ENCODE measurements at regions not wholly inside any gene's neighbourhood (a gene's known extent, or its start where the extent isn't known, plus 50 kb on each side); places are given as distances from the start of the nearest gene placed in this dataset.

DNA sequence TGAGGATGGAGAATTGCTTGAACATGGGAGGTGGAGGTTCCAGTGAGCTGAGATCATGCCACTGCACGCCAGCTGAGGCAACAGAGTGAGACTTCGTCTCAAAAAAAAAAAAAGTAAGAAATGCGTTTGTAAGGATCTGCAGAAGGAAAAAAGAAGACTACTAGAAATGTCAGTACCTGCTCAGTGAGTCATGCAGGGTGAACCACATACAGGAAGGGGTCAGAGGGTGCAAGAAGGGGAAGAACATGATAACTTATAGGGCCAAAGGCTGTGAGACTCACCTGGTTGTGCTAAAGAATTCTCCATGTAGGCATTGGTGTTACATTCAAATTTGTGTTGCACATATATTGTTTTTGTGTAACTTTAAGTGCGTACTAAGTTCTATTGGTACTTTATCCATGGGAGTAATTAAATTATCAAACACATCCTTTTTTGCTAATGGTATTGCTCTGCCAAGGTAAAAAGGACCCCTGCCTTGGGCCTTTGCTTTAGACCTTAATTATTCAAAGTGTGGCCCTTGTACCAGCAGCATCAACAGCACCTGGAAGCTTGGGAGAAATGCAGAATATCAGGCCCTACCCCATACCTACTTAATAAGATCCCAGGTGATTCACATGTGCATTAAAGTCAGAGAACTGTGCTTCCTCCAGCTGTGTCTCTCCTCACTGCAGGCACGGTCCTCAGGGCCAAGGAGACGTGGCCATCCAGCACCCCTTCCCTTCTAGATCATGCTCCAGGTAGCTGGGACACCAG, 96.4 kb upstream of the PPP2R5A start:
- no peak for DNase-seq (ENCODE audit: low spot score)
- in situ Hi-C loops (cut with MboI; ENCODE audit: low pct_unique_long_range_greater_than_20kb, low sequenced_read_pairs, unreplicated experiment): no loop called here
- TF ChIP-seq, protein P1, sequence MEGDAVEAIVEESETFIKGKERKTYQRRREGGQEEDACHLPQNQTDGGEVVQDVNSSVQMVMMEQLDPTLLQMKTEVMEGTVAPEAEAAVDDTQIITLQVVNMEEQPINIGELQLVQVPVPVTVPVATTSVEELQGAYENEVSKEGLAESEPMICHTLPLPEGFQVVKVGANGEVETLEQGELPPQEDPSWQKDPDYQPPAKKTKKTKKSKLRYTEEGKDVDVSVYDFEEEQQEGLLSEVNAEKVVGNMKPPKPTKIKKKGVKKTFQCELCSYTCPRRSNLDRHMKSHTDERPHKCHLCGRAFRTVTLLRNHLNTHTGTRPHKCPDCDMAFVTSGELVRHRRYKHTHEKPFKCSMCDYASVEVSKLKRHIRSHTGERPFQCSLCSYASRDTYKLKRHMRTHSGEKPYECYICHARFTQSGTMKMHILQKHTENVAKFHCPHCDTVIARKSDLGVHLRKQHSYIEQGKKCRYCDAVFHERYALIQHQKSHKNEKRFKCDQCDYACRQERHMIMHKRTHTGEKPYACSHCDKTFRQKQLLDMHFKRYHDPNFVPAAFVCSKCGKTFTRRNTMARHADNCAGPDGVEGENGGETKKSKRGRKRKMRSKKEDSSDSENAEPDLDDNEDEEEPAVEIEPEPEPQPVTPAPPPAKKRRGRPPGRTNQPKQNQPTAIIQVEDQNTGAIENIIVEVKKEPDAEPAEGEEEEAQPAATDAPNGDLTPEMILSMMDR (IDR thresholded peaks at IDR 0.05; ENCODE audit: extremely low read depth, insufficient read depth, missing control alignments): no peak

DNA sequence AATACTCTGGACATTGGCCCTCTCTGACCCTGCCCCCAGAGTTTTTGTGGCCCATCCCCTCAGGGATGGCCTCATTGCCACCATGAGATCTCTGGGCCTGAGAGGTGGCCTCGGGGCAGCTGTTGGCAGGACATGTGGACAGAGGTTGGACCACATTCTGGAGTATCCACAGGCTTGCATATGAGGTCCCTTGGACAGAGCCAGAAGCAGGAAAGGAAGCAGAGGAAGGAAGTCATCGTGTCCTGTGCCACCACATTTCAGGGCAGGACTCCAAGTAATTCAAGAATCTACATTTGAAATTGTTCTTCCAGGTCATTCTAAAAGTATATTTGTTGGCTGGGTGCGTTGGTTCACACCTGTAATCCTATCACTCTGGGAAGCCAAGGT, 95.9 kb upstream of the PPP2R5A start:
- in situ Hi-C loops (cut with MboI; ENCODE audit: low pct_unique_long_range_greater_than_20kb, low sequenced_read_pairs, unreplicated experiment): no loop called here
- TF ChIP-seq, protein P1 (IDR thresholded peaks at IDR 0.05; ENCODE audit: extremely low read depth, insufficient read depth, missing control alignments): no peak

DNA sequence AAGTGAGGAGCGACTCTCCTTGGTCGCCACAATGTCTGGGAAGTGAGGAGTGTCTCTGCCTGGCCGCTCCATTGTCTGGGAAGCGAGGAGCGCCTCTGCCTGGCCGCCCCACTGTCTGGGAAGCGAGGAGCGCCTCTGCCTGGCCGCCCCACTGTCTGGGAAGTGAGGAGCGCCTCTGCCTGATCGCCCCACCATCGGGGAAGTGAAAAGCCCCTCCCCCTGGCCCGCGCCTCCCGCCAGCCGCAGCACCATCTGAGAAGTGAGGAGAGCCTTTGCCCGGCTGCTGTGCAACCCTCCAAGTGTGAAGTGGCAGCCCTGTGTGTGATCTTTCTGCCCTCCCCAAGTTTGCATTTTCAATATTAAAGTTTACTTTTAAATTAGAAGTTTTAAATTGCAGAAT, 95.0 kb upstream of the PPP2R5A start:
- DNase-seq (ENCODE audit: low spot score): no peak
- in situ Hi-C loops (cut with MboI; ENCODE audit: low pct_unique_long_range_greater_than_20kb, low sequenced_read_pairs, unreplicated experiment): no loop called here

More for the DNA sequence above, 95.9 kb upstream of the PPP2R5A start:
- no peak for DNase-seq (ENCODE audit: low spot score)

DNA sequence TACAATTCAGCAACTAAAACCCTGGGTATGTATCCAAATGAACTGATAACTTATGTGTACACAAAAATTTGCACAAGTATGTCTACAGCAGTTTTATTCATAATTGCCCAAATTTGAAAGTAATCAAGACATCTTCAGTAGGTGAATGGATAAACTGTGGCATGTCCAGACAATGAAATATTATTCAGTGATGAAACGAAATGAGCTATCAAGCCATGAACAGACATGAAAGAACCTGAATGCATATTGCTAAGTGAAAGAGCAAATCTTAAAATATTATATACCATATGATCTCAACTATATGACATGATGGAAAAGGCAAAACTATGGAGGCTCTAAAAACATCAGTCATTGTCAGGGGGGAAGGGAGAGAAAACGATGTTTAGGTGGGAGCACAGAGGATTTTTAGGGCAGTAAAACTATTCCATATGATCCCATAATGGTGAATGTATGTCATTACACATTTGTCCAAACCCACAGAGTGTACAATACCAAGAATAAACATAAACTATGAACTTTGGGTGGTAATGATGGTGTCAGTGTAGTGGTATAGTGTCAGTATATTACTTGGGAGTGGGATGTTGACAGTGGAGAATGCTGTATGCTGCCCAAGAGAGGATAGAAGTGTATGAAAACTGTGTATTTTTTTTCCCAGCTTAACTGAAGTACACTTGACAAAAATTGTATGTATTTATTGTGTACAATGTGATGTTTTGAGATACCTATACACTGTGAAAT, 92.8 kb upstream of the PPP2R5A start:
- no peak for DNase-seq (ENCODE audit: low spot score)
- in situ Hi-C loops (cut with MboI; ENCODE audit: low pct_unique_long_range_greater_than_20kb, low sequenced_read_pairs, unreplicated experiment): no loop called here
- TF ChIP-seq, protein P1 (IDR thresholded peaks at IDR 0.05; ENCODE audit: extremely low read depth, insufficient read depth, missing control alignments): no peak

More for the DNA sequence above, 95.0 kb upstream of the PPP2R5A start:
- TF ChIP-seq, protein P1 (IDR thresholded peaks at IDR 0.05; ENCODE audit: extremely low read depth, insufficient read depth, missing control alignments): no peak

DNA sequence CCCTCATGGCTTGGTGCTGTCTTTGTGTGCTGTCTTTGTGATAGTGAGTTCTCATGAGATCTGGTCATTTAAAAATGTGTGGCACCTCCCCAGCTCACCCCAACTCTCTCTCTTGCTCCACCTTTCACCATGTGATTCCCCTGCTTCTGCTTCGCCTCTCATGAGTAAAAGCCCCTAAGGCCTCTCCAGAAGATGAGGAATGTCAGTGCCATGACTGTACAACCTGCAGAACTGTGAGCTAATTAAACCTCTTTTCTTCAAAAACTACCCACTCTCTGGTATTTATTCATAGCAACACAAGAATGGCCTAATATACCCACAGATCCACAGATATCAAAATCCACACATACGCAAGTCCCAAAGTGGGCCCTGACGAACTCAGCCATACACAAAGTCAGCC, 88.9 kb upstream of the PPP2R5A start:
- in situ Hi-C loops (cut with MboI; ENCODE audit: low pct_unique_long_range_greater_than_20kb, low sequenced_read_pairs, unreplicated experiment): no loop called here
- TF ChIP-seq, protein P1 (IDR thresholded peaks at IDR 0.05; ENCODE audit: extremely low read depth, insufficient read depth, missing control alignments): no peak
- no peak for DNase-seq (ENCODE audit: low spot score)

DNA sequence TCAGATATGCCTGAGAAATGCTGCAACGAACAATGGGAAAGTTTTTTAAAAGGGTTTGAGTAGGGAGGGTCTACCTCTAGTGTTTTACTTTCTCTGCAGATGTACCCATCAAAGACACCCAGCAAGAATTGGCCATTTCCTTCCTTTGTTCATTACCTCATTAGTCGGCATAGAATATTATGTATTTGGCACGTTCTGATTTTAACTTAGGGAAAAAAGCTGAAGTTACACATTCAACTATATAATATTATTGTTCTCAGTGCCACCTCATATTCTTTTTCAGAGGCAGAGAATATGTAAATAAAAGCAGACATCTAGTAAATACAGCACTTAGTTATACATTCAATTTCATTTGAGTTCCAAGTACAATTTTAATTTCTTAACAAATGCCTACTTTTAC, 83.7 kb upstream of the PPP2R5A start:
- DNase-seq (ENCODE audit: low spot score): no peak

More for the DNA sequence above, 83.7 kb upstream of the PPP2R5A start:
- TF ChIP-seq, protein P1 (IDR thresholded peaks at IDR 0.05; ENCODE audit: extremely low read depth, insufficient read depth, missing control alignments): no peak
- in situ Hi-C loops (cut with MboI; ENCODE audit: low pct_unique_long_range_greater_than_20kb, low sequenced_read_pairs, unreplicated experiment): no loop called here
